AG09319 (cell line): ENCODE measurements at regions not wholly inside any gene's neighbourhood (a gene's known extent, or its start where the extent isn't known, plus 50 kb on each side); places are given as distances from the start of the nearest gene placed in this dataset.

Source experiments
- DNase-seq: peaks from one replicate; pipeline ENCODE4 v3.0.0-alpha.2; 2010; ENCODE audit warnings: low read depth; ENCODE audit errors: extremely low read depth
- TF ChIP-seq, protein P1 (sequence below): IDR thresholded peaks from 2 replicates; pipeline ENCODE4 v1.5.1; 2011; ENCODE audit warnings: low read depth, mild to moderate bottlenecking, inconsistent platforms, low read length, moderate library complexity

GRCh38 chr1:29636936-29637335 is 400.6 kb downstream of the PTPRU start:
- TF ChIP-seq, protein P1, sequence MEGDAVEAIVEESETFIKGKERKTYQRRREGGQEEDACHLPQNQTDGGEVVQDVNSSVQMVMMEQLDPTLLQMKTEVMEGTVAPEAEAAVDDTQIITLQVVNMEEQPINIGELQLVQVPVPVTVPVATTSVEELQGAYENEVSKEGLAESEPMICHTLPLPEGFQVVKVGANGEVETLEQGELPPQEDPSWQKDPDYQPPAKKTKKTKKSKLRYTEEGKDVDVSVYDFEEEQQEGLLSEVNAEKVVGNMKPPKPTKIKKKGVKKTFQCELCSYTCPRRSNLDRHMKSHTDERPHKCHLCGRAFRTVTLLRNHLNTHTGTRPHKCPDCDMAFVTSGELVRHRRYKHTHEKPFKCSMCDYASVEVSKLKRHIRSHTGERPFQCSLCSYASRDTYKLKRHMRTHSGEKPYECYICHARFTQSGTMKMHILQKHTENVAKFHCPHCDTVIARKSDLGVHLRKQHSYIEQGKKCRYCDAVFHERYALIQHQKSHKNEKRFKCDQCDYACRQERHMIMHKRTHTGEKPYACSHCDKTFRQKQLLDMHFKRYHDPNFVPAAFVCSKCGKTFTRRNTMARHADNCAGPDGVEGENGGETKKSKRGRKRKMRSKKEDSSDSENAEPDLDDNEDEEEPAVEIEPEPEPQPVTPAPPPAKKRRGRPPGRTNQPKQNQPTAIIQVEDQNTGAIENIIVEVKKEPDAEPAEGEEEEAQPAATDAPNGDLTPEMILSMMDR, result no peak
- DNase-seq, result no peak

DNA sequence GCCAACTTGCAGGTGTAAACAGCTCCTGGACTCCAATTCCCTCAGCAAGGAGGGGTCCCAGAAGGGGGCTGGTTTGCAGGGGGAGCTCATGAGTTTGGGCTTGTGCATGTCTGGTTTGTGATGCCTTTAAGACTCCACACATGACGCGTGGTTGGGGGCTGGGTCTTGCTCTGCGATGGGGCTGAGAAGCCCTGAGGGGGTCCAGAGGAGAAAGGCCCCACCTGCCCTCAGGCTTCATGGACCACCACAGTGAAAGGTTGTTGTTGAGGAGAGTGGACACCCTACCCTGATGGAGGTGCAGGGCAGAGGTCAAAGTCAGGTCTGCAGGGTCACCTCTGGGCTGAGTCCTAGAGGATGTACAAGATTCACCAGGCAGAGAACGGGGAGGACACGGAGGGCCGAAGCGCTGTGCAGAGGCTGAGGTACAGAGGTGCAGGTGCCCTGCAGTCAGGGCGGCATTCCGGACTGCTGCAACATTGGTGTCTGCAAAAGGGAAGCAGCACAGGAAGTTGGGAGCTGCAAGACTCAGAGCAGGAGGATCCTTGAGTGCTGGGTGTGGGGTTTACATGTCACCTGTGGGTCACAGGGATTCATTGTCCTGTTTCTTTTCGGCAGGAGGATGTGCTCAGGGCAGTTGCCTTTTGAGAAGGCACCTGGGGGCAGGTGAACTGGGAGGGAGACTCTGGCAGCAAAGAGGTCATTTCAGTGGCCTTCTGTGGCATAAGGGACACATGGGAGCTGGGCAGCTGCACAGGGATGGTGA is 399.4 kb downstream of the PTPRU start:
- DNase-seq, result no peak
- TF ChIP-seq, protein P1, result no peak

DNA sequence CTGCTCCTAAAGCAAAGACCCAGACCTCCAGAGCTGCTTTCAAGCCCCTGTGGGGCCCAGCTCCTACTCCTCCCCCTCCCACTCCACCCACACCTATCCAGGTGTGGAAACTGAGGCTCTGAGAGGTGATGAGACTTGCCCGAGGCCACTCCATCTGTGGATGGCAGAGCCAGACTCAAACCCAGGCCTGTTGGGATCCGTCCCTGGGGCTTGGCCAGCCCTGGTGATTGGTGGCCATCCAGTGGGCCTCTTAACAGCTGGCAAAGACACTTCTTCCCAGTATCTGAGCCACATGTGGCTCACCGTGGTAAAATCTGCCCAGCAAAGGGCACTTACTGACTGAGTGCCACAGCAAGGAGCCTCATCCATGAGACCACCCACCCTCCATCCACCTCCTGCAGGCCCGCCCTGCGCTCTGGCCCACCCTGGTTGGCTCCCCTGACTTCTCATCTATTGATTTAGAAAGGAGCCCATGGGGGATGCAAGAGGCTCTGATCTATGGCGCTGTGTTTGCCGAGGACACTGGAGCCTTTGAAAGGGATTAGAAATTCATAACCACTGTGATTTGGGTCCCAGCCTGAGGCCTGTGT is 398.5 kb downstream of the PTPRU start:
- TF ChIP-seq, protein P1, result no peak
- DNase-seq, result no peak

DNA sequence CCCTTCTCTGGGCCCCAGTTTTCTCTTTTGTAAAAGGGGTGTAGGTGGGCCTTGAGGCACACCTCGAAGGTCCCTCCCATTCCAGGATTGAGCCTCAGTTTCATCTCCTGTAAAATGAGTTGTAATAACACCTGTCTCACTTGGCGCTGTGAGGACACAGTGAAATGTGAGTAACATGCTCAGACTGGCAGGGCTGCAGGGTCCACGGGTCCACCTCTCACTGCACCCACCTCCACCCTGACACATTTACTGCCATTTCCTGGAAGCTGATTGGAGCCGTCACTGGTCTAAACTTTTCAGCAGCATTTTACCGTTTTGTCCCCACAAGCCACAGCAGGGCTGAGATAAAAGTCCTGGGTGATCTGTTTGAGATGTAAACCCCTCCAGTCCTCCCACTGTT is 398.0 kb downstream of the PTPRU start:
- TF ChIP-seq, protein P1, result no peak
- DNase-seq, result no peak

DNA sequence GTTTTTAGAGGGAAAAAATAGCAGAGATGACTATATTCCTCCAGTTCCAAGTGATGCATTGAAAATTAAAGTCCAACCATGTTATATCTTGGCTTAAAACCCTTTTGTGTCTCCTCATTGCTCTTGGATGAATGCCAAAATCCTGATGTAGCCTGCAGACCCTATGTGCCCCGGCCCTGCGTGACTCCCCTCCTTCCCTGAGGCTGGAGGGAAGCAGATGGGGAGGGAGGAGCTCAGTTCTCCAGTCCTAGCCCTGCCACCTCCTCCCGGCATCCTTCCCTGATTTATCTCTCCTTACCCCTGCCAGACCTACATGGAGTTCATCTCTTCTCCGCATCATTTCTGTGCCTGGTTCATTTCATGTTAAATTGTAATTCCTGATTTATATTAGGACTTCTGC is 397.4 kb downstream of the PTPRU start:
- TF ChIP-seq, protein P1, result no peak
- no peak for DNase-seq

- no peak for DNase-seq
- TF ChIP-seq, protein P1, result no peak
These were observed 396.7 kb downstream of the PTPRU start for GRCh38 chr1:29632806-29633615.
